ENCODE measurements at regions not wholly inside any gene's neighbourhood (a gene's known extent, or its start where the extent isn't known, plus 50 kb on each side); places are given as distances from the start of the nearest gene placed in this dataset.

DNA sequence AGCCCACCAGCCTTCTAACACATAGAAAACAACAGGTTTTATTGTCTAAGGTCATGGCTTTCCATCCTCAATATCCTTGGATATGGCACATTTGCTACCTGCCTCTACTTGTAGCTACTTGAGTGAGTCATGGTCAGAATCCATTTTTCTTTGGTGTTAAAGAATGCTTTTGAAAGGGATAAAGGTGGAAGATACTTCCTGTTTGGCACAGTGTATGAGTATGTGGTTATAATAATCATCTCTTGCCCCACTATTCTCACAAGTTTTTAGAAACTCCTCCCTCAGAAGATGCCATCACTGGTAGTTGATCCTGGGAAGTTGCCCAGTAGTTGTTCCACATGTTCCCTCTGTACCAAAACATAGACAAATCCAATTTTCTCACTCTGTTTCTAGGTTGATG is 508.6 kb upstream of the IL12A start:
- no peaks in the 10 kb centered on the region for H3K9me3 ChIP-seq
- CTCF ChIA-PET: no interaction called here
- Mint-ChIP-seq H3K4me1 (ENCODE audit: low read depth, unreplicated experiment) (no peaks in the 10 kb centered on the region), H3K36me3 (ENCODE audit: insufficient read depth, unreplicated experiment) (no peaks in the 10 kb centered on the region), H3K27me3 (ENCODE audit: insufficient read depth, unreplicated experiment) (peaks cover 5% of the 10 kb centered on the region), H3K27ac (ENCODE audit: unreplicated experiment) (no peak overlapping the region), H3K4me3 (ENCODE audit: unreplicated experiment) (no peak overlapping the region), H3K9me3 (ENCODE audit: unreplicated experiment) (no peaks in the 10 kb centered on the region)
- TF ChIP-seq, protein P1, sequence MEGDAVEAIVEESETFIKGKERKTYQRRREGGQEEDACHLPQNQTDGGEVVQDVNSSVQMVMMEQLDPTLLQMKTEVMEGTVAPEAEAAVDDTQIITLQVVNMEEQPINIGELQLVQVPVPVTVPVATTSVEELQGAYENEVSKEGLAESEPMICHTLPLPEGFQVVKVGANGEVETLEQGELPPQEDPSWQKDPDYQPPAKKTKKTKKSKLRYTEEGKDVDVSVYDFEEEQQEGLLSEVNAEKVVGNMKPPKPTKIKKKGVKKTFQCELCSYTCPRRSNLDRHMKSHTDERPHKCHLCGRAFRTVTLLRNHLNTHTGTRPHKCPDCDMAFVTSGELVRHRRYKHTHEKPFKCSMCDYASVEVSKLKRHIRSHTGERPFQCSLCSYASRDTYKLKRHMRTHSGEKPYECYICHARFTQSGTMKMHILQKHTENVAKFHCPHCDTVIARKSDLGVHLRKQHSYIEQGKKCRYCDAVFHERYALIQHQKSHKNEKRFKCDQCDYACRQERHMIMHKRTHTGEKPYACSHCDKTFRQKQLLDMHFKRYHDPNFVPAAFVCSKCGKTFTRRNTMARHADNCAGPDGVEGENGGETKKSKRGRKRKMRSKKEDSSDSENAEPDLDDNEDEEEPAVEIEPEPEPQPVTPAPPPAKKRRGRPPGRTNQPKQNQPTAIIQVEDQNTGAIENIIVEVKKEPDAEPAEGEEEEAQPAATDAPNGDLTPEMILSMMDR (IDR thresholded peaks at IDR 0.05; ENCODE audit: insufficient read depth in 1 of 2, low read depth in 1 of 2, low read length in 1 of 2, severe bottlenecking in 1 of 2, unreplicated experiment in 1 of 2): no peak
- no TSS peak for BruUV-seq (replicated peaks)
- DNase-seq: no peak
- no peaks in the 10 kb centered on the region for H3K4me1 ChIP-seq
- POLR2A ChIA-PET: no interaction called here
- no peaks in the 10 kb centered on the region for H3K36me3 ChIP-seq (ENCODE audit: control insufficient read depth, insufficient read depth, low read length)
- H3K4me3 ChIP-seq (ENCODE audit: low read depth, low read length): no peak overlapping the region
- no peaks in the 10 kb centered on the region for H3K27me3 ChIP-seq (replicated peaks; ENCODE audit: control insufficient read depth, insufficient read depth, low read length)
- intact Hi-C loops (cut with micrococcal nuclease; ENCODE audit: unreplicated experiment): no loop called here

DNA sequence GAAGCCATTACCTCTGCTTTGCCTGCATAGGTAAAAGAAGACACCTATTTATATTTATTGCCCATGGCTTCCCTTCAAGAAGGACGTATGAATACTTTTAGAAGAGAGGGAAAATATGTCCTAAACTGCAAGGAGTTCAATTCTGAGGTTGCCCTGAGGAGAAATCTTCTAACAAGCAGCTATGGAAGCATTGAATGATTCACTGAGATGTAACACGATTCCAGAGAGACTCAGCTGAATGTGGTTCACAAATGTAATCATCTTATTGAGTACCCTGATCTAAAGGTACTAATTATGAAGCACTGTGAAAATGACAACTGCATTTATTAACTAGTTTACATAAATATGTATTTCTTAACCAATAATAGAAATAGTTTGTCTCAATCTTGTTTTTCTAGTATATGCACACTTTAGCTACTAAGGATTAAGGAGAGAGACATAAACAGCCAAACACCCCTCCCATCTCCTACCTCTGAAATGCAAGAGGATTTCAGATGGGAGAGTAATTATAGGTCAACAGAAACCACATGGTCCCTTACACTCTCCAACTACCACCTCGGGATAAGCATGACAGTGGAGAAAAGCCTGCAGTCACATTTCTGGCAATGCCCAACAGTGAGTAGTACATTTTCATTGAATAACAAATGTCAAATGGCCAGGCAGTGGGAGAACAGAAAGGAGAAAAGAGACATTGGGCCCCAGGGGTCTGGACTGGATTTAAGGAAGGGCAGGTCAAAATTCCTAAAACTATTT is 506.2 kb upstream of the IL12A start:
- H3K27me3 Mint-ChIP-seq (ENCODE audit: insufficient read depth, unreplicated experiment): peaks cover 5% of the 10 kb centered on the region
- ChIA-PET CTCF (no interaction called here), POLR2A (no interaction called here)
- intact Hi-C loops (cut with micrococcal nuclease; ENCODE audit: unreplicated experiment): no loop called here
- Histone ChIP-seq H3K4me3 (ENCODE audit: low read depth, low read length) (no peak overlapping the region), H3K4me1 (no peaks in the 10 kb centered on the region), H3K36me3 (ENCODE audit: control insufficient read depth, insufficient read depth, low read length) (no peaks in the 10 kb centered on the region), H3K27me3 (replicated peaks; ENCODE audit: control insufficient read depth, insufficient read depth, low read length) (no peaks in the 10 kb centered on the region), H3K9me3 (no peaks in the 10 kb centered on the region)
- TF ChIP-seq, protein P1 (IDR thresholded peaks at IDR 0.05; ENCODE audit: insufficient read depth in 1 of 2, low read depth in 1 of 2, low read length in 1 of 2, severe bottlenecking in 1 of 2, unreplicated experiment in 1 of 2): no peak
- H3K9me3 Mint-ChIP-seq (ENCODE audit: unreplicated experiment): no peaks in the 10 kb centered on the region
- no peak for DNase-seq
- BruUV-seq (replicated peaks): no TSS peak
- H3K27ac Mint-ChIP-seq (ENCODE audit: unreplicated experiment): no peak overlapping the region
- H3K4me1 Mint-ChIP-seq (ENCODE audit: low read depth, unreplicated experiment): no peaks in the 10 kb centered on the region
- H3K36me3 Mint-ChIP-seq (ENCODE audit: insufficient read depth, unreplicated experiment): no peaks in the 10 kb centered on the region
- H3K4me3 Mint-ChIP-seq (ENCODE audit: unreplicated experiment): no peak overlapping the region

DNA sequence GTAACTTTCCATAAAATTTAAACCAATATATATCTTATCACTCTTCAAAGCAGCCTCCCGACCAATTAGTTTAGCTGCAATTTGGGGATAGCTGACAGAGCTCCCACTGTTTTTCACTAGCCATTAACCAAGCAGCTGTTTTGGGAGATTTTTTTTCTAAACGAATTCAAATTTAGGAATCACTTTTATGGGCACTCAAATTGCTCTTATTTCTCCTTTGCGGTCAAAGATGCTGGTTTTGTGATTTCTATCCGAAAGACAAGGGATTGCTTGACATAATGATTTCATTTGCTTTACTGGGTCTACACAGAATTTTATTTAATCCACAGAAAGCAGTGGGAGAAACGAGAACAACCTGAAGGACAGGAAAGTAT is 505.7 kb upstream of the IL12A start:
- Mint-ChIP-seq H3K27me3 (ENCODE audit: insufficient read depth, unreplicated experiment) (peaks cover 5% of the 10 kb centered on the region), H3K4me1 (ENCODE audit: low read depth, unreplicated experiment) (no peaks in the 10 kb centered on the region), H3K9me3 (ENCODE audit: unreplicated experiment) (no peaks in the 10 kb centered on the region), H3K27ac (ENCODE audit: unreplicated experiment) (no peak overlapping the region), H3K4me3 (ENCODE audit: unreplicated experiment) (no peak overlapping the region), H3K36me3 (ENCODE audit: insufficient read depth, unreplicated experiment) (no peaks in the 10 kb centered on the region)
- H3K27me3 ChIP-seq (replicated peaks; ENCODE audit: control insufficient read depth, insufficient read depth, low read length): no peaks in the 10 kb centered on the region
- H3K36me3 ChIP-seq (ENCODE audit: control insufficient read depth, insufficient read depth, low read length): no peaks in the 10 kb centered on the region
- intact Hi-C loops (cut with micrococcal nuclease; ENCODE audit: unreplicated experiment): no loop called here
- TF ChIP-seq, protein P1 (IDR thresholded peaks at IDR 0.05; ENCODE audit: insufficient read depth in 1 of 2, low read depth in 1 of 2, low read length in 1 of 2, severe bottlenecking in 1 of 2, unreplicated experiment in 1 of 2): no peak
- no TSS peak for BruUV-seq (replicated peaks)
- CTCF ChIA-PET: no interaction called here
- no peaks in the 10 kb centered on the region for H3K9me3 ChIP-seq
- H3K4me3 ChIP-seq (ENCODE audit: low read depth, low read length): no peak overlapping the region
- H3K4me1 ChIP-seq: no peaks in the 10 kb centered on the region
- POLR2A ChIA-PET: no interaction called here
- DNase-seq: no peak
